Tibial nerve (tissue), 4 donors: ENCODE measurements at regions not wholly inside any gene's neighbourhood (a gene's known extent, or its start where the extent isn't known, plus 50 kb on each side); places are given as distances from the start of the nearest gene placed in this dataset.

Source experiments
- EP300 ChIP-seq, 2 donors: sonication (generic); formaldehyde crosslinking; IDR thresholded peaks; one replicate each; pipeline ENCODE4 v1.6.1; 2017; ENCODE audit warnings: antibody characterized with exemption in 2 of 2, mild to moderate bottlenecking in 1 of 2
- POLR2A ChIP-seq, 2 donors: fragments of 450-650 bp; IDR thresholded peaks; one replicate each; pipeline ENCODE4 v1.6.1; 2017; ENCODE audit warnings: antibody characterized with exemption in 2 of 2, mild to moderate bottlenecking in 2 of 2, moderate library complexity in 2 of 2
- TF ChIP-seq, protein P1 (sequence below), 5 experiments: fragments of 200-600 bp in 3 of 5; fragments of 450-650 bp in 2 of 5; sonication (generic) in 3 of 5; IDR thresholded peaks; one replicate each; pipeline ENCODE4 v1.5.1; 2016 to 2019; ENCODE audit warnings: antibody characterized with exemption in 5 of 5, mild to moderate bottlenecking in 3 of 5, moderate library complexity in 2 of 5

DNA sequence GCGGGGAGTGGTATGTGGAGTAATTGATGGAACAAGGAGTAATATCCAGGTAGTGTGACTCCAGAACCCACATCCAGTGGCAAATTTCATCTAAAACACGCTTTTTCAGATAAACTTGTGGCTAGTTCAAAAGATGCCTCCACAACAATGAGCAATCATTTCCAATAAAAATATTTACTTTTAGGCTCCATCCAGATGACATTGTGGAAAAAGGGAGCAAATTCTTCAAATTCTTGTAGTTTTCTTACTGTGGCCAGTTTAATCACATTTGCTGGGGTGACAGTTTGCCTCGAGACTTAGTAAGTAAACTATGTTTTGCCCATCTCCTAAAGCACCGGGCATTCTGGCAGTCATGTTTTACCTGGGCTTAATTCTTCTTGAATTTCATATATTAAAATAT, 243.6 kb downstream of the IRS1 start:
- TF ChIP-seq POLR2A (IDR thresholded peaks at IDR 0.05) (no peak), EP300 (IDR thresholded peaks at IDR 0.05) (no peak)
- TF ChIP-seq, protein P1, sequence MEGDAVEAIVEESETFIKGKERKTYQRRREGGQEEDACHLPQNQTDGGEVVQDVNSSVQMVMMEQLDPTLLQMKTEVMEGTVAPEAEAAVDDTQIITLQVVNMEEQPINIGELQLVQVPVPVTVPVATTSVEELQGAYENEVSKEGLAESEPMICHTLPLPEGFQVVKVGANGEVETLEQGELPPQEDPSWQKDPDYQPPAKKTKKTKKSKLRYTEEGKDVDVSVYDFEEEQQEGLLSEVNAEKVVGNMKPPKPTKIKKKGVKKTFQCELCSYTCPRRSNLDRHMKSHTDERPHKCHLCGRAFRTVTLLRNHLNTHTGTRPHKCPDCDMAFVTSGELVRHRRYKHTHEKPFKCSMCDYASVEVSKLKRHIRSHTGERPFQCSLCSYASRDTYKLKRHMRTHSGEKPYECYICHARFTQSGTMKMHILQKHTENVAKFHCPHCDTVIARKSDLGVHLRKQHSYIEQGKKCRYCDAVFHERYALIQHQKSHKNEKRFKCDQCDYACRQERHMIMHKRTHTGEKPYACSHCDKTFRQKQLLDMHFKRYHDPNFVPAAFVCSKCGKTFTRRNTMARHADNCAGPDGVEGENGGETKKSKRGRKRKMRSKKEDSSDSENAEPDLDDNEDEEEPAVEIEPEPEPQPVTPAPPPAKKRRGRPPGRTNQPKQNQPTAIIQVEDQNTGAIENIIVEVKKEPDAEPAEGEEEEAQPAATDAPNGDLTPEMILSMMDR (IDR thresholded peaks at IDR 0.05), result no peak
